ENCODE measurements at regions not wholly inside any gene's neighbourhood (a gene's known extent, or its start where the extent isn't known, plus 50 kb on each side); places are given as distances from the start of the nearest gene placed in this dataset.

DNA sequence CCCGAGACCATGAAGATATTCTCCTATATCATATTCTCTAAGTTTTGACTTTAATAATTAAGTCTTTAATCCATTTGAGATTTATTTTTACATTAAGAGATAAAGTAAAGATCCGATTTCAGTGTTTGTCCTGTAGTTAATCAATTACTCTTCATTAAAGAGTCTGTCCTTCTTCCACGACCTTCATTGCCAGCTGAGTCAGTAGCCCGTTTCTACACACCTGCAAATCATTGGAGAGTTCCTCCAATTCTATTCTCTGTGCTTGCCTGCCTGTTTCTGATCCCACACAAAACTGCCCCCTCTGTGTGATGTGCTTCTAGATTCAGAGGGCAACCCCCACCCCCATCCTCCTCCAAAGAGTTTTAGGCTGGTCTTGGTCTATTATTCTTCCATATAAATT lies 119.2 kb downstream of the KCNF1 start:
- TF ChIP-seq CEBPB (IDR thresholded peaks at IDR 0.05) (no peak), HDAC2 (IDR thresholded peaks at IDR 0.05) (no peak), RAD21 (conservative IDR thresholded peaks at IDR 0.05 in 1 of 2, IDR thresholded peaks at IDR 0.05 in 1 of 2) (no peak), CTCF (IDR thresholded peaks at IDR 0.05) (no peak), KDM1A (IDR thresholded peaks at IDR 0.05; ENCODE audit: low read depth) (no peak), MAFK (IDR thresholded peaks at IDR 0.05; ENCODE audit: partially characterized antibody) (no peak), SREBF2 (IDR thresholded peaks at IDR 0.05) (no peak), JUN (IDR thresholded peaks at IDR 0.05) (no peak), FOXS1 (CRISPR knock-in tag; IDR thresholded peaks at IDR 0.05) (no peak), POLR2A (IDR thresholded peaks at IDR 0.05; ENCODE audit: low read length) (no peak), RARB (CRISPR knock-in tag; IDR thresholded peaks at IDR 0.05) (no peak), RCOR1 (IDR thresholded peaks at IDR 0.05; ENCODE audit: low read depth, low read length) (no peak), RFX5 (IDR thresholded peaks at IDR 0.05) (no peak)

Measured in A549 (cell line).